ENCODE measurements at regions not wholly inside any gene's neighbourhood (a gene's known extent, or its start where the extent isn't known, plus 50 kb on each side); places are given as distances from the start of the nearest gene placed in this dataset.
A peak's percentile ranks its signal among the peaks of the same experiment; 100 is the strongest.

DNA sequence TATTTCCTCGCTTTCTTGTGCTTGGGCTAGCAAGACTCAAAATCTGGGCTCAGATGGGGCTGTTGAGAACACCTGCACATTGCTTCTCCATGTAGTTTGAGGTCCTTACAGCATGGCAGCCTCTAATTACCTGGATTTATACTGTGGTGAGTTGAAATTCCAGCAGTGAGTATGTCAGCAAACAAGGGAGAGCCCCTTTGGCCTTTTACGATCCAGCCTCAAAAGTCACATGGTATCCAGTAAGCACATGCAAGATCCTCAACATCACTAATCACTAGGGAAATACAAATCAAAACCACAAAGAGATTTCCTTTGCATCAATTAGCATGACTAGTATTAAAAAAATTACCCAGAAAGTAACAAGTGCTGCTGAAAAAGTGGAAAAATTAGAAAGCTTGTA lies 787.8 kb downstream of the NLGN4Y start:
- H3K4me3 ChIP-seq (ENCODE audit: low read depth in 1 of 3, low read length in 3 of 3) = no peak overlapping the region
- H3K36me3 ChIP-seq (ENCODE audit: control insufficient read depth in 3 of 3, insufficient read depth in 2 of 3, low read depth in 1 of 3, low read length in 3 of 3) = no peaks in the 10 kb centered on the region
- no peaks in the 10 kb centered on the region for H3K9me3 ChIP-seq (ENCODE audit: control insufficient read depth in 2 of 2, insufficient read depth in 1 of 2, low read depth in 1 of 2, low read length in 1 of 2)
- no peaks in the 10 kb centered on the region for H3K4me1 ChIP-seq (ENCODE audit: control insufficient read depth in 3 of 3, insufficient read depth in 2 of 3, low read depth in 1 of 3, low read length in 2 of 3)
- no peak for FAIRE-seq
- no peak for DNase-seq
- no peak overlapping the region for H3K27ac ChIP-seq (ENCODE audit: low read depth in 1 of 3, low read length in 2 of 3)
- whole genome bisulfite sequencing, 3 donors = 72 to 75% methylated on average over 2 of the region's 2 CpGs; no CpG with 5 or more reads in 1 of the 3 donors
- H3K27me3 ChIP-seq (ENCODE audit: control insufficient read depth in 3 of 3, insufficient read depth in 3 of 3, low read length in 3 of 3) = no peaks in the 10 kb centered on the region

DNA sequence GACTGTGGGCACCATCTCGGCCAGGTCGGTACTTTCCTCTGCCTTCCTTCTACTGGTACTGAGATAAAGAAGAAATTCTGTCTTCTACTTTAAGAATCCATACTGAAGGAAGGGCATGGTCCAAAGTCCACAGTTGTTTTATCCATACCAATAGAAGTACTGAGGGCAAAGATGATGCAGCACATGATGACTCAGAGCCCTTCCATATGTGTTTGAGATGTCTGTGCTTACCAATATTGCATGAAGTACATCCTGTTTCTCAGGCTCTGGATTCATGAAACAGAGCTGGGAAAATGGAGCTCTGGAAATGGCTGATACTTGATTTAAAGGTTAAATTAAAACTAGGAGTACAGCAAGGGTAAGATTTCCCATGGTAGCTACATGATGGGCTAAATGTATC lies 799.9 kb downstream of the NLGN4Y start:
- Histone ChIP-seq H3K36me3 (ENCODE audit: control insufficient read depth in 3 of 3, insufficient read depth in 2 of 3, low read depth in 1 of 3, low read length in 3 of 3) (no peaks in the 10 kb centered on the region), H3K9me3 (ENCODE audit: control insufficient read depth in 2 of 2, insufficient read depth in 1 of 2, low read depth in 1 of 2, low read length in 1 of 2) (no peaks in the 10 kb centered on the region), H3K27me3 (ENCODE audit: control insufficient read depth in 3 of 3, insufficient read depth in 3 of 3, low read length in 3 of 3) (no peaks in the 10 kb centered on the region), H3K27ac (ENCODE audit: low read depth in 1 of 3, low read length in 2 of 3) (no peak overlapping the region), H3K4me3 (ENCODE audit: low read depth in 1 of 3, low read length in 3 of 3) (no peak overlapping the region), H3K4me1 (ENCODE audit: control insufficient read depth in 3 of 3, insufficient read depth in 2 of 3, low read depth in 1 of 3, low read length in 2 of 3) (no peaks in the 10 kb centered on the region)
- FAIRE-seq (no peak), DNase-seq (peak in 1 of 2 donors; percentile 15)
- 61 to 96% methylated on average over 2 of the region's 2 CpGs; no CpG with 5 or more reads in 1 of the 3 donors for WGBS, 3 donors

DNA sequence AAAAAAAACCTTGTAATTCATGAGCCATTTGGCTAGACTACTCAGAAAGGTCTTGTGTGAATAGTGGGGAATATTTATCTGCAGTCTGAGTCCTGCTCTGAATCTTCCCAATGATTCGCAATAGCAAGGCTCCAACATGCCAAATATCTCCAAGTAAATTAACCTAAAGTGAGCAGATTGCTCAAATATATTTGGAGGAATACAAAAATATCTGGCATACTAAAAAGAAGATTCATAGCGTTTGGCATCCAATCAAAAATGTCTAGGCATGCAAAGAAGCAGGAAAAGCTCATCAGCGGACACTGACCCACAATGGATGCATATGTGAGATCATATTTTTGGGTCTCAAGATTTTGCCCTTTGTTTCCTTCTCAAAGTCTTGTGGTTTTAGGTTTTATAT lies 800.9 kb downstream of the NLGN4Y start:
- no peaks in the 10 kb centered on the region for H3K4me1 ChIP-seq (ENCODE audit: control insufficient read depth in 3 of 3, insufficient read depth in 2 of 3, low read depth in 1 of 3, low read length in 2 of 3)
- FAIRE-seq (no peak), DNase-seq (no peak)
- WGBS, 3 donors = 68 to 85% methylated on average over 3 of the region's 3 CpGs; no CpG with 5 or more reads in 1 of the 3 donors
- H3K27ac ChIP-seq (ENCODE audit: low read depth in 1 of 3, low read length in 2 of 3) = no peak overlapping the region
- no peaks in the 10 kb centered on the region for H3K9me3 ChIP-seq (ENCODE audit: control insufficient read depth in 2 of 2, insufficient read depth in 1 of 2, low read depth in 1 of 2, low read length in 1 of 2)
- no peaks in the 10 kb centered on the region for H3K27me3 ChIP-seq (ENCODE audit: control insufficient read depth in 3 of 3, insufficient read depth in 3 of 3, low read length in 3 of 3)
- H3K36me3 ChIP-seq (ENCODE audit: control insufficient read depth in 3 of 3, insufficient read depth in 2 of 3, low read depth in 1 of 3, low read length in 3 of 3) = no peaks in the 10 kb centered on the region
- H3K4me3 ChIP-seq (ENCODE audit: low read depth in 1 of 3, low read length in 3 of 3) = no peak overlapping the region

DNA sequence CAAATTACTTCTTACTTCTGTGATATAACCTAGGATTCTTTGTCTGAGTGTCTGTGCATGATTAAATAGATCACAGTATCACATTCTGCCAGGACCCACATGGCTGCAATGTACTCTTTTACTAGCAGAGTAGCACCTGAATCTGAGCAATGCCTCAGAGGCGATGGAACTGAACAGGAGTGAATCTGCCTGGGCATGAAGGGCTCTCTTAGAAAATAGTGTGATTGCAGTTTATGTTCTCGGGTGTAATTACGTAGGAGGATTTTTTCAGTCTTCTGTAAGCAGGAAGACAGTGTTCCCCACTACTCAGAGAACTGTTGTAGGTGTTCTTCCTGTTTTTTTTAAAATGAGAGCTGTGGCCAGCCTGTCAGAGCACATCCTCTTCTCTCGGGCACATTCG lies 802.3 kb downstream of the NLGN4Y start:
- Histone ChIP-seq H3K36me3 (ENCODE audit: control insufficient read depth in 3 of 3, insufficient read depth in 2 of 3, low read depth in 1 of 3, low read length in 3 of 3) (no peaks in the 10 kb centered on the region), H3K4me1 (ENCODE audit: control insufficient read depth in 3 of 3, insufficient read depth in 2 of 3, low read depth in 1 of 3, low read length in 2 of 3) (no peaks in the 10 kb centered on the region), H3K9me3 (ENCODE audit: control insufficient read depth in 2 of 2, insufficient read depth in 1 of 2, low read depth in 1 of 2, low read length in 1 of 2) (no peaks in the 10 kb centered on the region), H3K27me3 (ENCODE audit: control insufficient read depth in 3 of 3, insufficient read depth in 3 of 3, low read length in 3 of 3) (no peaks in the 10 kb centered on the region), H3K4me3 (ENCODE audit: low read depth in 1 of 3, low read length in 3 of 3) (no peak overlapping the region), H3K27ac (ENCODE audit: low read depth in 1 of 3, low read length in 2 of 3) (no peak overlapping the region)
- DNase-seq (no peak), FAIRE-seq (no peak)
- 55 to 67% methylated on average over 5 of the region's 5 CpGs; no CpG with 5 or more reads in 1 of the 3 donors for WGBS, 3 donors

DNA sequence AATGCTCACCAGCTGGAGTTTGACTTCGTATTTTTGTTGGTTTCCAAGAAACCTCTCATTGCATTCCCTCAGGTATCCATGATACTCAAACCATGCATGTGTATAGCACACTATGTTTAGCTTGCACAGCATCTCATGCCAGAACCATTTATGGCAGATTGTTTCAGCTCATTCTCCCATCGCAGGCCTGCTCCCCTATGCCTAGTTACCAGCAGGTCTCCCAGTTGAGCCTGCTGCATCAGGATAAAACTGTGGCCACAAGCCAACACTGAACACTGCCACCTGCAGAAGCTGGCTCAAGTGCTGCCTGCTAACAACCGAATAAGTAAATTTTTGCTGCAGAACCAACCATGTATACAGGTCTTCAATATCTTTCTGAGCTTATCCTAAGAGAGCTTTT lies 804.5 kb downstream of the NLGN4Y start:
- no peaks in the 10 kb centered on the region for H3K4me1 ChIP-seq (ENCODE audit: control insufficient read depth in 3 of 3, insufficient read depth in 2 of 3, low read depth in 1 of 3, low read length in 2 of 3)
- 67 to 80% methylated on average over 2 to 3 of the region's 3 CpGs; no CpG with 5 or more reads in 1 of the 3 donors for WGBS, 3 donors
- no peak for FAIRE-seq
- H3K27ac ChIP-seq (ENCODE audit: low read depth in 1 of 3, low read length in 2 of 3) = no peak overlapping the region
- no peak for DNase-seq
- H3K27me3 ChIP-seq (ENCODE audit: control insufficient read depth in 3 of 3, insufficient read depth in 3 of 3, low read length in 3 of 3) = no peaks in the 10 kb centered on the region
- H3K4me3 ChIP-seq (ENCODE audit: low read depth in 1 of 3, low read length in 3 of 3) = no peak overlapping the region
- no peaks in the 10 kb centered on the region for H3K9me3 ChIP-seq (ENCODE audit: control insufficient read depth in 2 of 2, insufficient read depth in 1 of 2, low read depth in 1 of 2, low read length in 1 of 2)
- no peaks in the 10 kb centered on the region for H3K36me3 ChIP-seq (ENCODE audit: control insufficient read depth in 3 of 3, insufficient read depth in 2 of 3, low read depth in 1 of 3, low read length in 3 of 3)

DNA sequence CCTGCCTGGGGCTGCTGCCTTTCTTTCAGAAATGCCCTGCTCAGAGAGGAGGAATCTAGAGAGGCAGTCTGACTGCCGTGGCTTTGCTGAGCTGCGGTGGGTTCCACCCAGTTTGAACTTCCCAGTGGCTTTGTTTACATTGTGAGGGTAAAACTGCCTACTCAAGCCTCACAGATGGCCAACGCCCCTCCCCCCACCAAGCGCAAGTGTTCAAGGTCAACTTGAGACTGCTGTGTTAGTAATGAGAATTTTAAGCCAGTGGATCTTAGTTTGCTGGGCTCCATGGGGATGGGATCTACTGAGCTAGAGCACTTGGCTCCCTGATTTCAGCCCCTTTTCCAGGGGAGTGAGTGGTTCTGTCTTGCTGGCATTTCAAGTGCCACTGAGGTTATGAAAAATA lies 819.2 kb downstream of the NLGN4Y start:
- no peaks in the 10 kb centered on the region for H3K9me3 ChIP-seq (ENCODE audit: control insufficient read depth in 2 of 2, insufficient read depth in 1 of 2, low read depth in 1 of 2, low read length in 1 of 2)
- DNase-seq = peak; percentile 1
- H3K36me3 ChIP-seq (ENCODE audit: control insufficient read depth in 3 of 3, insufficient read depth in 2 of 3, low read depth in 1 of 3, low read length in 3 of 3) = no peaks in the 10 kb centered on the region
- no peak for FAIRE-seq
- H3K4me1 ChIP-seq (ENCODE audit: control insufficient read depth in 3 of 3, insufficient read depth in 2 of 3, low read depth in 1 of 3, low read length in 2 of 3) = no peaks in the 10 kb centered on the region
- H3K27me3 ChIP-seq (ENCODE audit: control insufficient read depth in 3 of 3, insufficient read depth in 3 of 3, low read length in 3 of 3) = no peaks in the 10 kb centered on the region
- H3K4me3 ChIP-seq (ENCODE audit: low read depth in 1 of 3, low read length in 3 of 3) = no peak overlapping the region
- 12 to 30% methylated on average over 4 of the region's 4 CpGs; no CpG with 5 or more reads in 1 of the 3 donors for WGBS, 3 donors
- H3K27ac ChIP-seq (ENCODE audit: low read depth in 1 of 3, low read length in 2 of 3) = no peak overlapping the region

DNA sequence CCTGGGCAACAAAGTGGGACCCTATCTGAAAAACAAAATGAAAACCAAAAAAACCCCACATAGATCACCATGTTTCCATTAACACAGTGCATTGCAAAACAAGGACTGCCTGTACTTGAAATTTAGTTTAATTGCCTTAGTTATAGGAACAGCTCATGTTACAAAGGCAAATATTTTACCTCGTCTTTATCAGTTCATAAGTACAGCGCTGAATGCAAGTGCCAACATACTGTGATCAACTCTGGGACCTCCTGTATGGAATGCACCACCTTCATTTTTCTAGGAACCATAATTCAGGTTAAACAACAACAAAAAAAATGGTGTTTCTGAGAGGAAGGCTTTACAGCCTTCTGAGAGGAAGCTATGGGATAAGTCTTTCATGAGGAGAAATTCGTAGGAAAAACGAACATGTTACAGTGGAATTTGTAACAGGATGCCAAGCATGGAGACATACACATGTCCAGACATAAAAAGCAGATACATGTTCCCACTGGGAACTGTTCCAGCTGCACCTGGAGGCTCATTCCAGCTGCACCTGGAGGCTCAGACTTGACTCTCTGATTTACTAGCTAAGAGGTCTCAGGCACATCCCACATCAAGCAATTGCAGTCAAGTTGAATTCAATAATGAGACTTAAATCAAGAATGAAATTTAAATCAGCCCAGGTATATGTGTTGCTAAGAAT lies 821.3 kb downstream of the NLGN4Y start:
- Histone ChIP-seq H3K4me1 (ENCODE audit: control insufficient read depth in 3 of 3, insufficient read depth in 2 of 3, low read depth in 1 of 3, low read length in 2 of 3) (no peaks in the 10 kb centered on the region), H3K9me3 (ENCODE audit: control insufficient read depth in 2 of 2, insufficient read depth in 1 of 2, low read depth in 1 of 2, low read length in 1 of 2) (no peaks in the 10 kb centered on the region), H3K27ac (ENCODE audit: low read depth in 1 of 3, low read length in 2 of 3) (no peak overlapping the region), H3K27me3 (ENCODE audit: control insufficient read depth in 3 of 3, insufficient read depth in 3 of 3, low read length in 3 of 3) (no peaks in the 10 kb centered on the region), H3K36me3 (ENCODE audit: control insufficient read depth in 3 of 3, insufficient read depth in 2 of 3, low read depth in 1 of 3, low read length in 3 of 3) (no peaks in the 10 kb centered on the region), H3K4me3 (ENCODE audit: low read depth in 1 of 3, low read length in 3 of 3) (no peak overlapping the region)
- FAIRE-seq (no peak), DNase-seq (no peak)
- WGBS, 3 donors = 20 to 64% methylated on average over 4 of the region's 4 CpGs; no CpG with 5 or more reads in 1 of the 3 donors

DNA sequence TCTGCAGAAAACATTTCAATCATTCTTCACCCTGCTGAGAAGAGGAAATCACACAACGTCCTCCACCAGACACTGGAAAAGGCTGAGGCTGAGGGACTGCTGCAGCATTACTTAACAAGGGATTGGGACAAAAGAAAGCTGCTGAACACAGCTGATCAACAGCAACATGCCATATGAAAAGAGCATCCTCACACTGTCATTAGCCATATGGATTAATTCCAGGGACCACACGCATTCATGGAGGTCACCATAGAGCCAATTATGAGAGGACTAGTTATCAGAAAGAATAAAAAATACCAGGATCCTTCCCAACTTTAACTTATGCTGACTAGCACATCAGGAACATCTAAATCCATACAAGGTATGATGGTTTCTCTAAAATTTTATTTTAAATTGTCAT lies 825.0 kb downstream of the NLGN4Y start:
- H3K27ac ChIP-seq (ENCODE audit: low read depth in 1 of 3, low read length in 2 of 3) = no peak overlapping the region
- no peaks in the 10 kb centered on the region for H3K27me3 ChIP-seq (ENCODE audit: control insufficient read depth in 3 of 3, insufficient read depth in 3 of 3, low read length in 3 of 3)
- FAIRE-seq (no peak), DNase-seq (no peak)
- no peaks in the 10 kb centered on the region for H3K4me1 ChIP-seq (ENCODE audit: control insufficient read depth in 3 of 3, insufficient read depth in 2 of 3, low read depth in 1 of 3, low read length in 2 of 3)
- no peaks in the 10 kb centered on the region for H3K9me3 ChIP-seq (ENCODE audit: control insufficient read depth in 2 of 2, insufficient read depth in 1 of 2, low read depth in 1 of 2, low read length in 1 of 2)
- no peaks in the 10 kb centered on the region for H3K36me3 ChIP-seq (ENCODE audit: control insufficient read depth in 3 of 3, insufficient read depth in 2 of 3, low read depth in 1 of 3, low read length in 3 of 3)
- no peak overlapping the region for H3K4me3 ChIP-seq (ENCODE audit: low read depth in 1 of 3, low read length in 3 of 3)
- WGBS, 3 donors = 54 to 75% methylated on average over 2 of the region's 2 CpGs; no CpG with 5 or more reads in 1 of the 3 donors

DNA sequence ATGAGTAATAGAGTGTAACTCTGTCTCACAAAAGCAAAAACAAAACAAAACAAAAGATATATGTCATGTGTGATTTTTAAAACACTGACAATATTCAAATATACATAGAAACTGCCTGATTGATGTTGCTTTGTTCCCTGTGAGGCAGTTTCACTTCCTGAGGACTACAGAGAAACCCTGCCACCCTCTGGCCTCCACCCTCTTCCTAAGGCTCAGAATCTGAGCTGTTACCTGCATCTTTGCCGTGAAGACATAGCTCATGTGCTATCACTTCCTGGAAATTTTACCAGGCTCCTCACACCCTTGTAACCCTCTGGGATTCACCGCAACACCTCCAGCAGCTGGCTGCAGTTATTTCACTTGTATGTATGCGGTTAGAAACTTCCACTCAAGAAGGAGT lies 831.0 kb downstream of the NLGN4Y start:
- 79 to 82% methylated on average over 3 of the region's 3 CpGs; no CpG with 5 or more reads in 1 of the 3 donors for WGBS, 3 donors
- H3K36me3 ChIP-seq (ENCODE audit: control insufficient read depth in 3 of 3, insufficient read depth in 2 of 3, low read depth in 1 of 3, low read length in 3 of 3) = no peaks in the 10 kb centered on the region
- no peaks in the 10 kb centered on the region for H3K27me3 ChIP-seq (ENCODE audit: control insufficient read depth in 3 of 3, insufficient read depth in 3 of 3, low read length in 3 of 3)
- no peak overlapping the region for H3K4me3 ChIP-seq (ENCODE audit: low read depth in 1 of 3, low read length in 3 of 3)
- DNase-seq (no peak), FAIRE-seq (no peak)
- no peak overlapping the region for H3K27ac ChIP-seq (ENCODE audit: low read depth in 1 of 3, low read length in 2 of 3)
- no peaks in the 10 kb centered on the region for H3K4me1 ChIP-seq (ENCODE audit: control insufficient read depth in 3 of 3, insufficient read depth in 2 of 3, low read depth in 1 of 3, low read length in 2 of 3)
- no peaks in the 10 kb centered on the region for H3K9me3 ChIP-seq (ENCODE audit: control insufficient read depth in 2 of 2, insufficient read depth in 1 of 2, low read depth in 1 of 2, low read length in 1 of 2)

All from small intestine (tissue), 7 donors.